Hematopoietic multipotent progenitor cell (in vitro differentiated cells): ENCODE measurements at regions not wholly inside any gene's neighbourhood (a gene's known extent, or its start where the extent isn't known, plus 50 kb on each side); places are given as distances from the start of the nearest gene placed in this dataset.

Source experiments
- DNase-seq, 3 donors: peaks; one replicate each; pipeline ENCODE4 v3.0.0-alpha.2; 2011 to 2015; ENCODE audit warnings: low read depth in 2 of 3, low spot score in 2 of 3

DNA sequence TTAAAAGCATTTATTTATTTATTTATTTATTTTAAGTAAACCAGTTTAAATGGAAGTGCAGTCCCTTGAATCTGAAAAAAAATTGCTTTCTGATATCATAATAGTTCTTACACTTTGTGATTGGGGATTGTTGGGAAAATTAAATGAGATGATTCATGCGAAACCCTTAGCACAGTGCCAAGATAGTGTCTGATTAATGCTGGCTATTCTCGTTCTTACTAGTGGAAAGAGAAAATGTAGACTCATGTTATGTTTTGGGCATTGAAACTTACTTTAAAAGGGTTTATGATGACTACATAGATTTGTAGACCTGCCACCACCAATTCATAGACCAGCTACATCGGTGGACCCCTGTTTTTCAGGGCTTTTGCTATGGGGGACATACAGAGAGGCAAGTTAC, 229.2 kb upstream of the ZFP64 start:
- no peak for DNase-seq

- no peak for DNase-seq
These were observed 227.6 kb upstream of the ZFP64 start for GRCh38 chr20:52419205-52419604.

GRCh38 chr20:52416953-52417352, 225.4 kb upstream of the ZFP64 start:
- no peak for DNase-seq

DNA sequence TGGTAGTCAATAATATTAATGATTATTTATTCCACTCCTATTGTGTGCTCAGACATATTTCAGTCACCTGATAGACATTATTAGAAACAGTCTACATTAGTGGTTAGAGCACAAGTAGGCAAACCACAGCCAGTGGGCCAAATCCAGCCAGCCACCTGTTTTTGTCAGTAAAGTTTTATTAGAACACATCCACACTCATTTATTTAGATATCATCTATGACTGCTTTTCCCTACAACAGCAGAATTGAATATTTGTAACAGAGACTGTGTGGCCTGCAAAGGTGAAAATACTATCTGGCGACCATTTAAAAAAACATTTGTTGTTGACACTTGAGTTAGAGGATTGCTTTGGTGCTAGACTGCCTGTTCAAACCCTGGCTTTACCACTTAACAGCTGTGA, 220.0 kb upstream of the ZFP64 start:
- no peak for DNase-seq

DNA sequence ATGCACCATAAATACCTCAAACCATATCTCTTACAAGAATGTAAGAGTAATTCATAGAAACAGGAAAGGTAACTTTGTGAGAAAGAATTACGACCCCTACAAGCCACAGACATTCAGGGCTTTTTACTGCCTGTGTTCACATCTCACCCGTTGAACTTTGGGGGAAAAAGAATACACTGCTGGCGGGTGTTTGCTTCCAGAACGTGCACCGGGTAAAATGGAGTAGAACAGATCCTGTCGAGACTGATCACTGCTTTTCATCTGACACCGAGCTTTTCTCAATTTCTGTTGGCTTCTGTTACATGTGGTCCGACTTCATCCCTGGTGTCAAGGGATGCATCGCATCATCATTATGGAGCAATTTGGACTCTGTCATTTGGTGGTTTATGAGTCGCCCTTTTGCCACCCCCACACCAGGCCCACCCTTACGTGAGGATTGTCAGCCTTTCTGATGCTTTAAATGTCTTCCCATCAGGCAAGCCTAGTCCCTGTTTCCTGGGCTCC, 219.2 kb upstream of the ZFP64 start:
- no peak for DNase-seq

GRCh38 chr20:52410182-52410647, 218.6 kb upstream of the ZFP64 start:
- peak; percentile 21 to 61 (median 41) for DNase-seq

DNA sequence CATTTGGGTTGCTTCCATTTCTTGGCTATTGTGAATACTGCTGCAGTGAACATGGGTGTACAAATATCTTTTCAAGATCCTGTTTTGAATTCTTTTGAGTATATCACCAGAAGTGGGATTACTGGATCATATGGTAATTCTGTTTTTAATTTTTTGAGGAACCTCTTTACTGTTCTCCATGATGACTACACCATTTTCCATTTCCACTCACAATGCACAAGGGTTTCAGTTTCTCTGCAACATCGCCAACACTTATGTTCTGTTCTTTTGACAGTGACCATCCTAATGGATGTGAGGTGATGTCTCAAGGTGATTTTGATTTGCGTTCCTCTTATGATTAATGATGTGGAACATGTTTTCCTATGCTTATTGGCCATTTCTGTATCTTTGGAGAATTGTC, 214.4 kb upstream of the ZFP64 start:
- DNase-seq = no peak

DNA sequence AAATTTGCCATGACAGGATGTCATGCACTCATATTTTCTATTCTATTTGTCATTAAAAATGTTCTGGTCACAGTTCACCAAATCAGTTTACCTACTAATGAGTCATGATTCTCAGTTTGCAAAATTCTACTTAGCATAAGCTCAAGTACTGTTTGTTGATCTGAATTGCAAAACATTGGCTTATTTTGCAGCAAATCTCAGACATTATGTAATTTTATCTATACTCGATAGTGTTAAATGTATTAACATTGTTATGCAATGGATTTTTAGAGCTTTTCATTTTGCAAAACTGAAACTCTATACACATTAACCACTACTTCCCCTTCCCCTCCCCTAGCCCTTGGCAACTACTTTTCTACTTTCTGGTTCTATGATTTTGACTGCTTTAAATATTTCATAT, 213.8 kb upstream of the ZFP64 start:
- DNase-seq = no peak

GRCh38 chr20:52404671-52405070, 213.1 kb upstream of the ZFP64 start:
- DNase-seq = no peak

GRCh38 chr20:52402950-52403349, 211.4 kb upstream of the ZFP64 start:
- DNase-seq = no peak

GRCh38 chr20:52402514-52402913, 210.9 kb upstream of the ZFP64 start:
- DNase-seq = no peak

DNA sequence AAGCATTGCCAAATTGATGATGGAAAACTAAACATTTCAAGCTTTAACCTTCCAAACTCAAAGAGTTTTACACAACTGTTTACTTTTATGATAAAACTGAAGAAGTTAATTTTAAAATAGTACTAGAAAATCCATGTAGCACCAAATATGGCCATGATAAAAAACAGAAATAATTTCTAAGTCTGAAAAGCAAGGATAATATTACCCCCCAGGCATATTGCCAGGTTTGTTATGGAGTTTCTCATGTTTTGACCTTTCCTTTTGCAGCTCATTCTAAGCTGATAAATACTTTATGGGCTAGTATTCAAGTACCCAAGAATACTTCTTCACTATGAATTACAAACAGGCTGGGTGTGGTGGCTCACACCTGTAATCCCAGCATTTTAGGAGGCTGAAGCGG, 209.9 kb upstream of the ZFP64 start:
- DNase-seq = no peak

DNA sequence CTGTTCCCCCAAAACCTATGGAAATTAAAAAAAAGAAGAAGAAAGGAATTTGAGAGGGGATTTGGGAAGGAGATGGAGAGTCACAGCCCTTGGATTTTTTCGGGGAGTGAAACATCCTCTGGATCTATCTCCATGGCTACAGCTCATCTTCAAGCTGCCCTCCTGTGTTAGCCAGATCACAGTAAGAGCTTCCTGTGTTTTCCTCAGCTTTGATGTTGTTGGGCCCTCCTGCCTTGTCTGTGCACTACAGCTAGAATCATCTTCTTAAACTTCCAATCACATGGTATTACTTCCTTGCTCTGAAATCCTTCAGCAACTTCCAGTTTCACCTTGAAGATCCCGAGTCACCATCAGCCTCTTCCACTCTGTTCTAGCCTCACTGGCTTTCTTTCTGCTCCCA, 207.8 kb upstream of the ZFP64 start:
- DNase-seq = no peak

DNA sequence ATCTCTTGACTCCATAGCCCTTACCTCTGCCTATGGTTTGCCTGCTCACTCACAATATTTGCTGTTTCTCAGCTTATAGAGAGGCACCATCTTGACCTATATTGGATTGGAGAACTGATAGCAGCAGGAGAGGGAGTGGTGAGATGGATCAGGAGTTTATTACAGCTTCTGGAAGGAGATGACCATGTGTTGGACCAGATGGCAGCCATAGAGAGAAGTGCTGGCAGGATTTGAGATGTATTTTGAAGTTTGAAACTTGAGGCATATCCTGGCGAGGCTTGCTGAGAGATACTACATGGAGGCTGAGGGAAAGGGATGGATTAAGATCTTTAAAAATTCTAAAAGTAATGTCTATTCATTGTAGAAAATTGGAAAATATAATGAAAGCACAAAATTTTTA, 198.0 kb upstream of the ZFP64 start:
- DNase-seq = no peak

- no peak for DNase-seq
These were observed 192.5 kb upstream of the ZFP64 start for GRCh38 chr20:52383995-52384621.

DNA sequence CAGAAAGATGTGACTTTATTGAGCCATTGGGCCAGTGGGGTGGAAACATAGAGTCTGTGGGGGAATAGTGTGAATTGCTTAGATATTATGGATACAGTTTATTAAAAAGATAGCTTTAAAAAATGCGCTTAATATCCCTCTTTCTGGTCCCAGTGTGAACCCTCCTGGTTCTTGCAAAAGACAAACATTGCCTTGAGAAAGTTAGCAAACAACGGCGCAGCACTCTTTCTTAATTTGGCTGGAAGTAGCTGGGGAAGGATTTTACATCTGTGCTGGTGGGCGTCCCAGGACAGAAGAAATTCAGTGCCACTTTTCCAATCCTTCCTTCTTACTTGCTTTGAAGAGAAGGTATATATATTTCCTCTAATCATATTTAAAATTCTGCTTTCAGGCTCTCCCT, 191.4 kb upstream of the ZFP64 start:
- DNase-seq = no peak

GRCh38 chr20:52379723-52380336, 188.3 kb upstream of the ZFP64 start:
- peak in 2 of 3 donors; percentile 5 to 10 for DNase-seq

- DNase-seq = no peak
These were observed 180.6 kb upstream of the ZFP64 start for GRCh38 chr20:52372169-52372568.

DNA sequence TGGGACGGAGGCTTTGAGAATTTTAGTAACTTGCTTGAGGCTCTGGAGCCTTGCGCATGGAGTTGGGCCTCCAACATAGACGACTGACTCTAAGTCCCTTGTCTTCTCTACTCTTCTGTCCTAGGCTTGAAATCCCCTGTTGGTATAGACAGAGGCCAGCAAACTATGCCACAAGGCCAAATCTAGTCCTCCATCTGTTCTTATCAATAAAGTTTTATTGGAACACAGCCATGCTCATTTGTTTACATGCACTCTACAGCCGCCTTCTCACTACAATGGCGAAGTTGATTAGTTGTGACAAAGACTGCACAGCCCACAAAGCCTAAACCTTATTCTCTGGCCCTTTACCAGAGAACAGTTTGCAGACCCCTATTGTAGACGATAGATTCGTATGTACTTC, 174.1 kb upstream of the ZFP64 start:
- DNase-seq = no peak

DNA sequence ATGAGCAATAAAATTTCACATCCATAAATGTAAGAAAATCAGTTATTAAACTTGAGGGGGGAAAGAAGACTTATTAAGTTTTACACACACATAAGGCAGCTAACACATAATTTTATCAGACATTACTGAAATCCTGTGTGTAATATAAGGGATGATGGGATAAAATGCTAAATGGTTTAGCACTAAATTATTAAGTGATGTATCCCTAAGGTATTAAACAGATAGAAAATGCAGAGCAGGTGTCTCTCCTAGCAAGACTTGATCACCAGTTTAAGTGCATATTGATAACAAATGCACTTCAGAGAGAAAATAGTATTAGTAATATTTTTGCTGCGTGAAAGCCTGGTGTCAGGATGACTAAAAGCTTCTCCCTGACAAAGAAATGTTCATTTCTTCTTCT, 172.8 kb upstream of the ZFP64 start:
- DNase-seq = no peak

- DNase-seq = no peak
These were observed 170.1 kb upstream of the ZFP64 start for GRCh38 chr20:52361650-52362049.

DNA sequence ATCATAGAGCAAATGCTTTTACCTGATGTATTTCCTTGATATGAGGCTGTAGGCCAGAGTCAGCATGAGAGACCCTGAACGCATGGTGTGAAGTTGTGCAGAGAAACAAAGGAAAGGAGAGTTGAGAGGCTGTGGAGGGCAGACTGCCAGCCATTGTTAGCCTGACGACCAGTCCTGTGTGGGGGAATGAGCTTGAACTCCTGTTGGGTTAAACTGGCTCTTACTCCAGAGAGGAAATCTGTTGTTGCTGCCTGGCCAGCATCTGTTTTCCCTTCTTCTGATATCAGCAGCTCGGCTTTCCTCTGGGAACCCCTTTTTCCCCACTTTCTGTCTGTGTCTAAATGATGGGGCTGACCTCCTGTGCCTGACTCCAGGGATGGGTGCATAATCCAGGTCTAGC, 158.2 kb upstream of the ZFP64 start:
- no peak for DNase-seq

DNA sequence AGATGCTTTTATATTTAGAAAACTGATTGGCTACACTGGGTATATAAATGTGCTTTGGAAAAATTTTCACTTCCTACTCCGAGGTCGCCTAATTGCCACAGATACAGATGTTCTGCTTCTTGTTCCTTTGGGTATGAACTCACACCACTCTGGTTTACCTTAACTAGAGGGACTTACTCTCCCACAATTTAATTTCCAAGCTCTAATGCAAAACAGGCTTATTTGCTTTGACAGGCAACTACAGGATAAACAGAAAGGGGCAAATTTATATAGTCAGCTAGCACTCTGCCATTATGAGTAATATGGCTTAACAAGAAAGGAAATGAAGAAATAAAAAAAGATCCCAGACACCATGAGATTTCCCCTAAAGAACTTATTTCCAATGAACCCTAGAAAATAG, 156.9 kb upstream of the ZFP64 start:
- no peak for DNase-seq
